Suppressor macrophage (primary cell): ENCODE measurements at regions not wholly inside any gene's neighbourhood (a gene's known extent, or its start where the extent isn't known, plus 50 kb on each side); places are given as distances from the start of the nearest gene placed in this dataset.
"Not testable (repeated sequence)": the region's sequence is repeated elsewhere in the genome, so short reads cannot be mapped to it uniquely, and the experiment has no call there.

ENCODE experiments used
- DNase-seq, 4 experiments: peaks; one replicate each; pipeline ENCODE4 v3.0.0-alpha.2; 2020 to 2022

DNA sequence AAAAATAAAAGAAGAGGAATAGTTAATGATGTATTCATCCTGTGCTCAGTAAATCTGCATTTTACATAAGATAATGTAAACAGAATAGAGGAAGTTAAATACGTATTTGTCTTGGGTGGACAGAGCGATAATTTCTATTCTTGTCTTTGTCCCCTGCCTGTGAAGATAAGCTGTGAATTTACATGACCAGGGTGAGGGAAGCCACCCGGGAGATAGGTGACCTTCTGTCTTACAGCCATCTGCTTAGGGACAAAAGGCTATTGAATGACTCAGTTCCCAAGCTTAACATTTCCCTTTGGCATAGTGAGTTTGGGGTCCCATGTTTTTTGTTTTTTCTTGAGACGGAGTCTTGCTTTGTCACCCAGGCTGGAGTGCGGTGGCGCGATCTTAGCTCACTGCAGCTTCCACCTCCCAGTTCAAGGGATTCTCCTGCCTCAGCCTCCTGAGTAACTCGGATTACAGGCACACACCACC is 88.7 kb upstream of the KCTD7 start:
- no peak for DNase-seq

GRCh38 chr7:66542049-66542448 is 86.6 kb upstream of the KCTD7 start:
- no peak for DNase-seq

DNA sequence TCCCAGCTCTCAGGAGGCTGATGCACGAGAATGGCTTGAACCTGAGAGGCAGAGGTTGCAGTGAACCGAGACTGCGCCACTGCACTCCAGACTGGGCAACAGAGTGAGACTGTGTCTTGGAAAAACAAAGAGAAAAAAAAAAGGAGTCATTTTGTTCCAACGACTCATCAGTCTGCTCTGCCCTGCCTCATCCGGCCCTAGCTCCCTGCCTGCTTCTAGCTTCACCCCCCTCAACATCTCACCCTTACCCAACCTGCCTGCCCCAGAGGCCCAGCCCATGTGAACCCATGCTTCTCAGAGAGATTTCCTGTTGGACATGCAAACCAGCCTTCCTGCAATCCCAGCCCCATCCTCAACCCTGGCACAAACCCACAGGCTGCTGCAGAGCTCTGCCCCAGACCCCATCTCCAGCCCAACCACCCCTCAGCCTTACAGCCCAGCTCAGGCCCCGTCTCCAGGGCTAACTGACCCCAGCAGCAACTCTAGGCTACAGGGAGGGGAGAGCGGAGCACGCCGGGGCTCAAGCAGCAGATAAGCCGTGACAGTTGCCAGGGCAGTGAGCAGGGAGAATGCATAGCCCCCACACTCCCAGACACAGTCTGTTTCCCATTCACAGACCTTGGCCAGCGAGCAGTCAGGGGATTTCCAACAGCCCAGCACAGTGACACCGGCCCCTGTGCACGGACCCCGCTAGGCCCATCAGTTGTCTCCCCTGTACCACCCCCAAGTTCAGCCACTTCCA is 86.0 kb upstream of the KCTD7 start:
- DNase-seq: no peak

DNA sequence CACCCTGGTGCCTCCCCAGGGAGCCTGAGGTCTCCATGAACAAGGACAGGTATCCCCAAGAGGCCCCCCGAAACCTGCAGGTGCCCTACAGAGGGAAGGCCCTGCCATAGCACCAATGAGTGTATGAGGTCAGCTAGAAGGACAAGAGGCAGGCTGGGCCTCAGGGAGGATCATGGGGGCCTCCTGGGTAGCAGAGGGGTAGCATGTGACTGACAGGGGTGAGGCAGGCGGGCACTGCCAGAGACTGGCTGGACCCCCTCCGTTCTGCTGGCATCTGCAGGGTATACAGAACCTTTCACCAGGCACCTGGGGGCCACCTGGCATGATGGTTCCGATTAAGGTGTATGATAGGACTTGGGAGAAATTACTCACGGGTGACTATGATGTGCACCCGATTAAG is 79.2 kb upstream of the KCTD7 start:
- DNase-seq: no peak

DNA sequence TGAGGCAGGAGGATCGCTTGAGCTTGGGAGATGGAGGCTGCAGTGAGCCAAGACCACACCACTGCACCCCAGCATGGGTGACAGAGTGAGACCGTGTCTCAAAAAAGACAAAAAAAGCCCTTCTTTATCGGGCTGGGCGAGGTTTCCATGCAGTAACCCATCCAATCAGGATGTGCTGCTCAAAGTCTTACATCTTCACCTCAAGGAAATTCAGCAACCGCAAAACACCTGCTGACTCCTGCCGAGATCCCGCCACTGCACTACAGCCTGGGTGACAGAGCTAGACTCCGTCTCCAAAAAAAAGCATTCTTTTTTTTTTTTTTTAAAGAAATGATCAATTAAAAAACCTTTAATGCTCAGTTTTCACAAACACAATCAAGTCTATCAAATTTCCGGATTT is 75.7 kb upstream of the KCTD7 start:
- no peak for DNase-seq

GRCh38 chr7:66553675-66554074 is 75.0 kb upstream of the KCTD7 start:
- not testable (repeated sequence) for DNase-seq

DNA sequence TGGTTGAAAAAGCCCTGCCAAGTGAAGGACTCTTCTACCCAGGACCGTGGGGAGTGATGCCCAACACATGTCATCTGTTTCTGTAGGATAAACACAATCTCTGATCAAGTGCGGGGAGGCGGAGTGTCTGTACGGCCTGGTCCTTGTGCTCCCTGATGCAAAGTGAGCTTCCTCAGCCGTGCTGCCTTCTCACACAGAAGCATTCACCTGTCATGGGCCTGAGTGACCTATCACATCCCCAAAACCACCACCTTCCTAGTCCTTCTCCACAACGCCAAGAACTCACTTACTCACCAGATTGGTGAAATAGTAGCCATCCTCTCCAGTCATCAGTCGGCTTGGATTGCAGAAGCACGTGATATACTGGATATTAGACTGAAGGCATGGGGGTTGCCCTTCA is 74.4 kb upstream of the KCTD7 start:
- not testable (repeated sequence) for DNase-seq

DNA sequence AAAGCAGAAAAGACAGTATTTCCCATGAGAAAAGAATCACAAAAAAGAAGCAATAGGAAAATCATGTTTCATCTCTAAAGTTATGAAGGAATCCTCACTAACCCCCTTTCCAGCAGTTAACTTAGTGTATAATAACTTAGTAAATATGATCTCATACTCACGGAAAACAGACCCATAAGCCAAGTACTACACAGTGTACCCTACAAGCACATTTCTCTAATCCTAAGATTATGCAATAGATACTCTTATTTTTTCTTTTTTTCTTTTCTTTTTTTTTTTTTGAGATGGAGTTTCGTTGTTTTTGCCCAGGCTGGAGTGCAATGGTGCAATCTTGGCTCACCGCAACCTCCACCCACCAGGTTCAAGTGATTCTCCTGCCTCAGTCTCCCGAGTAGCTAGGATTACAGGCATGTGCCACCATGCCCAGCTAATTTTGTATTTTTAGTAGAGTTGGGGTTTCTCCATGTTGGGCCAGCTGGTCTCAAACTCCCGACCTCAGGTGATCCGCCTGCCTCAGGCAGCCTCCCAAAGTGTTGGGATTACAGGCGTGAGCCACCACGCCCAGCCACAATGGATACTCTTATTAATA is 73.7 kb upstream of the KCTD7 start:
- DNase-seq: not testable (repeated sequence)

- no peak for DNase-seq
These were observed 72.5 kb upstream of the KCTD7 start for GRCh38 chr7:66556177-66556548.

- DNase-seq: no peak
These were observed 72.0 kb upstream of the KCTD7 start for GRCh38 chr7:66556549-66557213.

GRCh38 chr7:66557214-66558200 is 71.2 kb upstream of the KCTD7 start:
- DNase-seq: peak; percentile 60 to 85 (median 78)

DNA sequence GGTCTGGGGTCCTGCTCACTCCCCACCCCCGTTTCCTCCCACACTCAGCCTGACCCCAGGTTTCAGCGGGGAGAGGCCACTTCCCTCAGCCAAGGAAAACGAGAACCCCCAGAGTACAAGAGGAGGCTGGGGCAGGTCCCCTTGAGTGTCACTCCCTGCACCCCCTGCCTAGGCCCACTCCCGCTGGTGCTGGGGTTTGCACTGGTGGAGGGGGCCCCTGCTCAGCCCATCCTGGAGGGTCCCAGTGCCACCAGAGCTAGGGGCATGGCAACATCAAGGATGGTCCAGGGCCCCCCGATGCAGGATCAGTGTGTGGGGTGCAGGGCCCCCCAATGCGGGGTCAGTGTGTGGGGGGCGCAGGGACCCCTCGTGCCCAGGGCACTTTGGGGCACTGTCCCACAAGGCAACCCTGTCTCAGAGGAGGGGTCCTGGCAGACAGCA is 70.5 kb upstream of the KCTD7 start:
- no peak for DNase-seq

GRCh38 chr7:66558660-66559465 is 69.8 kb upstream of the KCTD7 start:
- DNase-seq: no peak

- no peak for DNase-seq
These were observed 64.6 kb upstream of the KCTD7 start for GRCh38 chr7:66564045-66564444.

GRCh38 chr7:66570179-66570578 is 58.5 kb upstream of the KCTD7 start:
- not testable (repeated sequence) for DNase-seq

DNA sequence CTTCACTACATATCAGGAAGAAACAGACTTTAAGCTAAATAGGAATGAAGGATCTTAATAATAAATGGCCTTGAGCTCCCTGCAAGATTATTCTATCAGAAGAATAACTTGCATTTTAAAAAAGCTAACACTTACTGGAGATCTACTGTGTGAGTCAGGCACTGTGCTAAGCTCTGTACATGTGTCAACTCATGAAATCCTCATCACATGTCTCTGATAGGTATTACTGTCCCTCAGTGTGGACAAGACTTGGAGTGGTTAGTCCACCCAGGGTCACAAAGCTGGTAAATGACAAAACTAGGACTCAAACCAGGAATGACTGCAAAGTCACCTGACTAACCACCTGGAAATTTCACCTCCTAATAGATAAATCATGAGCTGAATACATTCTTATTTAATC is 57.1 kb upstream of the KCTD7 start:
- DNase-seq: peak in 1 of 4 experiments; percentile 6

GRCh38 chr7:66573782-66574495 is 54.7 kb upstream of the KCTD7 start:
- not testable (repeated sequence) for DNase-seq

DNA sequence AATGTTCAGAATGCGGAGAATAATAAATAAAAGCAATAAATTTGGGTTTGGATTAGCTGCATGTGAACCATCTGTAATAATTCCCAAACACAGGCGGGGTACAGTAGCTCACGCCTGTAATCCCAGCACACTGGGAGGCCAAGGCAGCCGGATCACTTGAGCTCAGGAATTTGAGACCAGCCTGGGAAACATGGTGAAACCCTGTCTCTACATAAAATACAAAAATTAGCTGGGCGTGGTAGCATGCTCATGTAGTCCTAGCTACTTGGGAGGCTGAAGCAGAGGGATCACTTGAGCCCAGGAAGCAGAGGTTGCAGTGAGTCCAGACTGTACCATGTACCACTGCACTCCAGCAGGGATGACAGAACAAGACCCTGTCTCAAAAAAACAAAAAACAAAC is 53.9 kb upstream of the KCTD7 start:
- DNase-seq: not testable (repeated sequence)

DNA sequence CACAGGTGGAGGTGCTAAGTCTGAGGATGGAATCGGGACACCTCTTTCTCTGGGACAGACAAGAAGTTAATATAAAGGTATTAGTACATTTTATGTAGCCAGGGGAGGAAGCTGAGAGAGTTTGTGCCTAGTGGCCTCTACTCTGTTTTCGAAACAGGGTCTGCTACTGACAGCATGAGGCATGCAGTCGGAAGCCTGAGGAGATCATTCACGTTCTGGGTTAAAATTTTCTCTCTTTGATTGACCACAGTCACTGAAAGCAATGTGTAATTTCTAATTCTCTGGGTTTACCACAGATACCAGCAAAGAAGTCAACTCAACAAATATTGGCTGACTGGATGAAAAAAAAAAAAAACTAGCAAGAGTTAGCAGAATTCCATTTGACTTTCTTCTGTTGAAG is 53.3 kb upstream of the KCTD7 start:
- DNase-seq: no peak

DNA sequence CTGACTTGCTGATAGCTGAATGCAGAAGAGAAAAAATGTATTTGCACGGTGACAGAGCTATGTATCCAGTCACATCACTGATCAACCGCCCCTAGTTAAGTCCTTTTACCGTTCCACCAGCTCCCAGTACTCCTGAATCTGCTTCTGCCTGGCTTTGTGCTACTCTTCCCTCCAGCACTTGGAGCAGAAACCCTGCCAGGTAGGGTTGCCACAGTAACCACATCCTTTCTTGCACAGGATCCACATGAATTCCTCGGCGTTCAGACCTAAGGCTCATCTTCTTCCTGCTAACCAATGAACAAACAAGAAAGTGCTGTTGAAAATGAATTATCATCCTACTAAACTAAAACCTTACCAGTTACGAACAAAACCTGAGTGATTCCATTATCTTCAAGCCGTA is 52.0 kb upstream of the KCTD7 start:
- no peak for DNase-seq
